Urothelium cell line (cell line): ENCODE measurements at regions not wholly inside any gene's neighbourhood (a gene's known extent, or its start where the extent isn't known, plus 50 kb on each side); places are given as distances from the start of the nearest gene placed in this dataset.
"Not testable (repeated sequence)": the region's sequence is repeated elsewhere in the genome, so short reads cannot be mapped to it uniquely, and the experiment has no call there.

Experiments used
- DNase-seq: peaks from one replicate; pipeline ENCODE4 v3.0.0; 2011; ENCODE audit warnings: low spot score, mixed read lengths
- FAIRE-seq: peaks from 2 replicates; lab custom pipeline; 2011; peaks lifted over from hg19 to GRCh38; lab: Jason Lieb, UNC

DNA sequence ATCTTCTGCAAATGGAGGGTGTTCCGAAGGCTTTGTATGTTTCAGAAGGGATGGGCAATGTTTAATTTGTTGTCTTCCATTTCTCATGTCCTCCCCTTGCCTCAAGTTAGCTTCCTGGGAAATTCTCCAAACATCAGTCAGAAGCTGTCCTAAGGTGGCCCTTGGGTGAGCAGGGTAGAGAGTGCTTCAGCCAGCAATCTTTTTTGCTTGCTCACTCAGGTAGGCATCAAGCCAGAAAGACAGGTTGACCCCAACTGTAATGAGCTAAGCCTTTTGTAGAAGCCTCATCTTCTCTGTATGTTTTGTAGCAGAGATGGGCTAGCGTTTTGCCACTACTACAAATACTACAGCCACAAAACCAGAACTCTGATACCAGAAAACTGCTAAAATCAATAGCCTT is 321.5 kb upstream of the FAM78B start:
- FAIRE-seq, result no peak
- no peak for DNase-seq

DNA sequence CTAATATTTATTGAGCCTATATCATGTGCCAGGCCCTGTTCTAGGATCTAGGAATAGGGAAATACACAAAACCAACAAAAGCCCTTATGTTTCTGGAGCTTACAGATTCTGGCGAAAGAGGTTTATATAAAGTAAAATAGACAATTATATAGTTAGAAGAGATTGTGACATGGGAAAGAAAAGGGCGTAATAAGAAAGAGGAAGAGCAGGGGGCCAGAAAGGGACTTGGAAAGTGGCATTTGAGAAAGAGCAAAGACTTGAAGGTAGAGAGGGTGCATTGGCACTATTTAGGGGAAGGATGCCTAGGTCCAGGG is 322.5 kb upstream of the FAM78B start:
- DNase-seq, result no peak
- FAIRE-seq, result no peak

DNA sequence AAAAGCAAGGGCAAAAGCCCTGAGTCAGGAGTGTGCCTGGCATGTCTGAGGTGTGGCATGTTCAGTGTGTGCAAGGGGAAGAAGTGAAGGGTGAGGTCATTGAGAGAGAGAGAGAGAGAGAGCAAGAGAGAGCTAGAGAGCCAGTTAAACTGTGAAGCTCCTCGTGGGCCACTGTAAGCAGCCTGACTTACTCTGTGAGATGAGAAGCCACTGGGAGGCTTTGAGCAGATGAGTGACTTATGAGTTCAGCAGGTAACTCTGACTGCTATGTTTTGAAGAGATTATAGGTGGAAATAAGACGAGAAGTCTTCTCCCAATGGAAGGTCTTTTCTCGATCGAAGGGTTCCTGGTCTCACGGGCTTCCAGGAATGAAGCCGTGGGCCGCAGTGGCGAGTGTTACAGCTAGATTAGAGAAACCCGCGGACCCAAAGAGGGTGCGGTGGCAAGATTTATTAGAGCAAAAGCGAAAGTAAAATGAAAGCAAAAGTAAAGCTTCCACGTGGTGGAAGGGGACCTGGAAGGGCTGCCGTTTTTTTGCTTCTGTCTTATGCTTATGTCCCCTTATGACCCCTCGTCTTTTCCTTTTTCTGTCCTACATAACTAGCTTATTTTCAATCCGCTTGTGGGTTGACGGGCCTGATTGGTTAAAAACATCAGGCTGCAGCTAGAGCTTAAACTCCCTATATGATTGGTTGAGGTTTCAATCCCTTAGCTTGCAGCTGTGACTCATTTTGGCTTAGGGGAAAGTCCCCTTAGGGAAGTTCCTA is 323.1 kb upstream of the FAM78B start:
- no peak for FAIRE-seq

DNA sequence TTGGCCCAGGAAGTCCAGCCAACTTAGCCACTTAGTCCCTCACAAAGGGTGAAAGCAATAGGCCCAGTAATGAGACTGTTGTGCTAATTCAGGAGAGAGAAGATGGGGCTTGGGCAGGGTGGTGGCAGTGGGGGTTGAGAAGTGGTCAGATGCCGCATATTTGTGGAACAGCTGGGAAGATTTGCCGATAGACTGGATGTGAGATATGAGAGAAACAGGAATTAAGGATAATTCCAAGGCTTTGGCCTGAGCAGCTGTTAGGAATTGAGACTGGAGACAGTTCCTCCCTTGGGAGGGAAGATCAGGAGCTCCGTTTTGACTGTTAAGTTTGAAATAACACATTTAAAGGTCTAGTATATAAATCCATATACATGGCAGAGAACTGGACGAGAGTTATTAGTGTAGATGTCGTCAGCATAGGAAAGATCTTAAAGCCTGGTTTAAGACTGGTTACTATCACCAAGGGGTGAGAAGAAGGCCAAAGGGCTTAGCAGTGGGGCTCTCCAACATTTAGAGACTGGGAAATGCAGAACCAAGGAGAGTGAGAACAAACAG is 323.7 kb upstream of the FAM78B start:
- peak; percentile 52 for DNase-seq
- FAIRE-seq, result no peak

More for the DNA sequence above, 323.1 kb upstream of the FAM78B start:
- DNase-seq, result peak; percentile 53

DNA sequence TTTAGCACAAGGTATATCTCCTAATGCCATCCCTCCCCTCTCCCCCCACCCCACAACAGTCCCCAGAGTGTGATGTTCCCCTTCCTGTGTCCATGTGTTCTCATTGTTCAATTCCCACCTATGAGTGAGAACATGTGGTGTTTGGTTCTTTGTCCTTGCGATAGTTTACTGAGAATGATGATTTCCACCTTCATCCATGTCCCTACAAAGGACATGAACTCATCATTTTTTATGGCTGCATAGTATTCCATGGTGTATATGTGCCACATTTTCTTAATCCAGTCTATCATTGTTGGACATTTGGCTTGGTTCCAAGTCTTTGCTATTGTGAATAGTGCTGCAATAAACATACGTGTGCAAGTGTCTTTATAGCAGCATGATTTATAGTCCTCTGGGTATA is 327.0 kb upstream of the FAM78B start:
- not testable (repeated sequence) for FAIRE-seq, DNase-seq

DNA sequence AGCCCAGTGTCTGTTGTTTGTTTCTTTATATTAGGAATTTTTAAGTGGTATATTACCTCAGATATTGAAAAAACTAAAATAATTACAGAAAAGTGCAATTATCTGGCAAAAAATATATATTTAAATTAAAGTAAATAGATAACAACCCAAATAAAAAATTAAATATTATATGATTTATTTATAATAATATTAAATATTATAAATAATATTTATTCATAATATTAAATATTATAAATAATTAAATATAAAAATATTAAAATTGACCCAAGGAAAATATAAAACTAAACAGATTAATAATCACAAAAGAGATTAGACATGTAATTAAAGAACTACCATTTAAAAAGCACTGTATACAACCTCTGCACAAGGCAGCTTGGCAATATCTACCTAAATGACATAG is 331.9 kb upstream of the POGK start:
- no peak for DNase-seq
- FAIRE-seq, result no peak

DNA sequence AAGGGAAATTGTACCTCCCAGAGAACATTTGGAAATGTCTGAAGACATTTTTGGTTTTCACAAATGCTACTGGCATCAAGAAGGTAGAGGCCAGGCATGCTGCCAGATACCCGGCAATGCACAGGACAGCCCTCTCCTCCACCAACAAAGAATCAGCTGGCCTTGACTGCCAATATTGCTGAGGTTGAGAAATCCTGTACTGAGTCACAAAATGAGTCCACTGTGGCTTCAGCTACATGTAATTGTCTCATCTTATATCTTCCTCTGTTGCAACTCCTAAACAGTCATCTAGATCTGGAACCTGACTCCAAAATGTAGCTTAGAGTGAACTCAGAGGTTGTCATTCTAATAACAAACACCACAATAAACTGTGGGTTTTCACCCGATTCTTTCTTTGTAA is 327.5 kb upstream of the POGK start:
- DNase-seq, result no peak
- FAIRE-seq, result no peak

DNA sequence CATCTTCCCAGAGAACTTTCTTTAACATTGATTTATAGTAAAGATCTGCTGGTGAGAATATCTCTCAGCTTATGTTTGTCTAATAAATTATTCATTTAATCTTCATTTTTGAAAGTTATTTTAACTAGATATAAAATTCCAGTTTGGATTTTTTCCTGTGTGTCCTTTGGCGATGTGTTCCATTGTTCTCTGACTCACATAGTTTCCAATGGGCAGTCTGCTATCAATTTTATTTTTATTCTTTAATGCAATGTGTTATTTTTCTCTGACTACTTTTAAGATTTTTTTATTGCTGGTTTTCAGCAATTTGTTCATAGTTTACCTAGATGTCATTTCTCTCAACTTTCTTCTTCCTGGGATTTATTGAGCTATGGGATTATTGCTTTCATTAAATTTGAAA is 325.2 kb upstream of the POGK start:
- FAIRE-seq (no peak), DNase-seq (no peak)

DNA sequence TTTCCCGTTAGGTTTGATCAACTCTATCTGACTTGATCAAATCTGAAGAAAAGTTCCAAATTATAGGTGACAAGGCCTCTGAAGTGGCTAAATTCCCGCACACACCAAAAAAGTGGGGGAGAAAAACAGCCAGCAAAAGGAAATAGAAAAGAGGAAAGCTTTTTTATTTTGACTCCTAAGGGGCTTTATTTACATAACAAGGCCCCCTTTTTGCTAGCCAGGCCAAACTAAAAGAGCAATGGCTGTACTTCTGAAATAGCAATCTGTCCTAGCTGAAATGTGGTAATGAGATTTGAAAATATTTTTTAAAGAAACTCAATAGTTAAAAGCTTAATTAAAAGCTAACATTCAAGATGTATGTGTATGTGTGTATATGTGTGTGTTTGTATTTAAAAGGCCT is 311.5 kb upstream of the POGK start:
- DNase-seq (no peak), FAIRE-seq (no peak)

DNA sequence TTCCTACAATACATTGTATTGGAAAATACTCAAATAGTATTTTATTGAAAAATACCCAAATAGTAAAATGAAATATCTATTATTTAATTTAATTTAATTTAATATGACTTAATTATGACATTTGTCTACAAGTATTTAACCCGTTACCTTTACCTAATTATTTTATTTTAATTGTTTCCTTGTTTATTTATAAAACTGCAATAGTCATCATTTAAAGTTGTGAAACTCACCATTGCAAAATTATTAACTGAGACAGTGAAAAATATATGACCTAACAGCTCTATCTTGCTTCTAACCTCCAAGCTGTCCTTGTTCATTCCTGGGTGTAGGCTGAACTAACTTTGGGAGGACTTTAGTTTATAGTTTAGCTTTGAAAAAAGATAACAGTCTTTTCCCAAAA is 300.6 kb upstream of the POGK start:
- FAIRE-seq (no peak), DNase-seq (no peak)

DNA sequence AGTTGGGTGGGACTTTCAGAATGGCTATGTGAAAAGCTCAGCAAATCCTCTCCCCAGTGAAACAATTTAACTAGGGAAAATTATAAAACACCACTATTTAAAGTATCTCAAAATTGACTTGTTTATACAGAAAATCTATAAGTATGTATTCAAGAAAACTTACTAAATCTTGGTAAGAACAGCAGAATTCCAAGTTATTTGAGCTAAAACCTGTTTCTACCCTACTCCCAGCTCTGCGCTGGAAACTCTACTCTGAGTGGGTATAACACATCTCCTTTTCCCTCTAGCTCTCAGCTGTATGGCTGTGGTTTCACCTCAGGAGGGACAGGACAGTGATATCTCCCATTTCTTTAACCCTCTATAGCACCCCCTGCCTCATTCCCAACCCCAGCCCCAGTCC is 295.2 kb upstream of the POGK start:
- FAIRE-seq (no peak), DNase-seq (no peak)

DNA sequence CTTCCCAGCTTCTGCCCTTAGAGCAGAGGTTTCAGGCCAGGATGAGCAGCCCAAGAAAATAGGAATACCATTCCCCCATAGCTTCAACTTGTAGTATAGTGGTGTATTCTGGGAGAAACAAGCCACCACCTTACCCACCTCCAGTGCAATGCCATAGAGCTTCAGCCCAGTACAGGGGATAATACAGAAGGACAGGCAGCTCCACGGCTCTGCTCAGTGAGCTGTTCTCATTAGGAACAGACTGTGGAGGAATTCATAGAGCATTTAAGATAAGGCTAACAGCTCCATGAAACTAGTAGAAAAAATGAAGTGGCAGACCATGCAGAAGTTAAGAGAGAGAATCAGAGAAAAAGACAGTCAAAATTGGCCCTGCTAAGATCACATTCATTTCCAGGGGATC is 294.7 kb upstream of the POGK start:
- DNase-seq (no peak), FAIRE-seq (no peak)

DNA sequence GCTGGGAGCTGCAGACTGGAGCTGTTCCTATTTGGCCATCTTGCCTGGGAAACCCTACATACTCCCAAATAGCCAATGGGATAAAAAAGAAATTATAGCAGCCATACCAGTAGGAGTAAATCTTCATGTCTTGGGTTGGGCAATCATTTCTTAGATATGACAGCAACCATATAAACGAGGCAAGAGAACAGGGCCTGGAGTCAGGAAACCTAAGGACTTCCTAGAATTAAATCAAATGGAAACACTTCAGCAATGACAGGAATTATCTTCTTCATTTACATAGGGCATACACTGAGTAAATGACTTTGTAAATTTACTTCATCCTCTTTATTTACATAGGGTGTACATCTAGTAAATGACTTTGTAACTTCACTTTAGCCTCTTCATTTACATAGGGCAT is 286.6 kb upstream of the POGK start:
- DNase-seq (no peak), FAIRE-seq (no peak)

DNA sequence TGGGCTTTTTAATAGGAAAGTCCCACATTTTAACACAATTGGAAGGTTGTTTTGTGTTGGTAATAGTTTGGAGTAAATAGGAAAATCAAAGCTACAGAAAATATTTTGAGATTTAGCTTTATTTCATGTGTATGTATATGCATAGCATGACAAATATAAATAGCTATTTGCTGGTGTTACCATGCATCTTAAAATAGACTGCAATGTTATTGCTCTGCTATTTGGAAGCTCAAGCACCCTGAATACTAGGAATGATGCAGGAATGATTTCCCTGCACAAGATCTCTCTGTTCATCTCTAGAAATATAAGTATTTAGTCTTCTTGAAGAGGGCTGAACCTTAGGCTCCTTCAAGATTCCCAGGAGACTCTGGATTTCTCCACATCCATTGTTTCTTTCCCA is 268.3 kb upstream of the POGK start:
- DNase-seq (no peak), FAIRE-seq (no peak)

DNA sequence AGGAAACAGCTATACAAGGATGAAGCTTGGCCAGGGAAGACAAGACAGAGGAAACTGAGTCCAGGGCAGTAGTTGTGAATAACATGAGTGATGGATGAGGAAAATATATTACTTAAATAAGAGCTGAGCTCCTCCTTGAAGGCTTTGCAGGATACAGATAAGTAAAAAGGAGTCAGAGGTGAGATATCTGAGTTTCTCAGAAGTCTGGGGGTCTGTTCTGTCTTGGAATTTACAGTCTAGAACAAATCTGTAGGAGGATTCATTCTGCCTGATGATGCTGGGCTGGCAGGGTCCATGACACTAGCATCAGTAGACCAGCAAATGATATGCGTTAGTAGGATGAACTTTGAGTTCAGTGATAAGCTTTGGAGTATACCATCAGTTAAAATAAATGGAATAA is 266.1 kb upstream of the POGK start:
- DNase-seq, result no peak

DNA sequence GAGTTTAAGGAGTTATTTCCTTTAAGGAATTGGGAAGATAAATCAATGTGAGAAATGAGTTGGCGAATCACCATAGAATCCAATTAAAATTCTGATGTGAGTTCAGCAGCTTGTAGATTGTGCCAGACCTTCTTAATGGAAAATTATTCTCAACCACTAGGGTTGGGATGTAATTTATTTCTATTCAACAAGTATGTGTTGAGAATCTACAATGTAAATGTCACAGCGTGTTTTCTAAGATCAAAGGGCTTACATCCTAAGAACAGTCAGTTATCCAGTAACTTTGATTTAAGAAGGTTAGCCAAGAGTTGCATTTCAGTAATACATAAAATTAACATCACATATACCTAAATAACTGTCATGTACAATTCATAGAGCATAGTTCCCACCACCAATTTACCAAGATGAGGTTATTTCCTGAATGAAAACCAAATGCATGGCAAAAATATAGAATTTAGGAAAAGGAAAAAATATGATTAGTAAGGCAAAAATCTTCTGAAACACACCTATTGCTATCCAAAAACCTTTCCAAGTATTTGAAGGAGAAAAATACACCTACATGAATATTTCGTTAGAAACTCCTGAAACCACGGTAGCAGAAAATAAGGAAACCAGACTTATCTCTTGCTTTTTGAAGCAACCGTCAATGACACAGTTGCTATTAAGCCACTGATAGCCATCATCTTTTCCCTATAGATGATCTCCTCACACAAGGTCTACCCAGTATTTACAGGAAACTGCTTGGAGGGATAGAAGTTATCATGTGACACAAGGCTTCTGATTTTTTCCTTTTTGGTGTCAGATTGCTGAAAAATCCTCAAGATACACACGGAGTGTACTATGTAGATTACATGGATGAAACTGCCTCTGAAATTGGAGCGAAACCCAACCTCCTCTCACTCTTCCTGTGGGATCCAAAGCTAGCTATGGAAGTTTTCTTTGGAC is 259.4 kb upstream of the POGK start:
- DNase-seq (no peak), FAIRE-seq (no peak)

More for the DNA sequence above, 266.1 kb upstream of the POGK start:
- no peak for FAIRE-seq

DNA sequence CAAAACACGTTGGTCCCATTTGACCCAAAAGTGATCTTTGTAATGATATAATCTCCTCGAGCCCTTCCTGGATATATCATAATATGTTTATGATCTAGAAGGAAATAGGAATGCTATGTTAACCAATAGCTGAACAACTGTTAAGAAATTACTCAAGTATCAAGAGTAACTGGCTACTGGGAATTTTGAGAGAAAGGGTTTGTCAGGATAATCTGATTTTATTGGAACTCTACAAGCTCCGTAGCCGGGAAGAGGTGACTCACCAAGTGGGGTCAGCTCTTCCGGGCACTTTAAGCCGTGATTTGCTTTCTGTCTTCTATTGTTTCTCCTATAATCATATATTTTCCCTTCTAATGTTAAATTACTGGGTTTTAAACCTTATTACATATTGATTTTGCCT is 250.5 kb upstream of the POGK start:
- DNase-seq, result peak; percentile 21
- no peak for FAIRE-seq

DNA sequence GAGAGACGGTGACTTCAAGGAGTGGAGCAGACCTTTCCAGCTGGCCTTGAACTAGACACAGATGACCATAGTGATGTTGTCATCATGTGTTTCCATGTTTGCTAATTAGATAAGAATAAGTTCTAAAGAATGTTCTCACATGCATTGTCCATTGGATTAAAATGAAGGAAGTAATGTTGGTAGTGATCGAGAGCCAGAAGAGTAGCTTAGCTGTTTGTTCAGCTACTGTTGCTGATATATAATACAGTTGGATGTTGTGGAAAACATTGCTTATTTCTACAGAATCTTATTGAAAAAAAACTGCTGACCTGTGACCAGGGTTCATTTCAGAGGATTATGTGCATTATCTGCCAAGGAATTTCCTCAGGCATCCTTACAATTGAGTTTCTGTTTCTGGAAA is 249.1 kb upstream of the POGK start:
- DNase-seq, result no peak
- FAIRE-seq, result no peak

DNA sequence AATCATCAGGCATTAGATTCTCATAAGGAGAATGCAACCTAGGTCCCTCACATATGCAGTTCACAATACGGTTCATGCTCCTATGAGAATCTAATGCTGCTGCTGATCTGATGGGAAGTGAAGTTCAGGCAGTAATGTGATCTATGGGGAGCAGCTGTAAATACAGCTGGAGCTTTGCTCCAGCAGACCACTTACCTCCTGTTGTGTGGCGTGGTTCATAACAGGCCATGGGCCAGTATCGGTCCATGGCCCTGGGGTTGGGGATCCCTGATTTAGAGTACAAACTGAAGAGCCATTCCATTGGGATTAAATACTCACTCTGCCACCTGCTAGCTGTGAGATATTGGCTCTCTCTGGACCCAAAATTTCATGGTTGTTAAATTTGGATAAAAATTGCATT is 244.6 kb upstream of the POGK start:
- DNase-seq (no peak), FAIRE-seq (no peak)

DNA sequence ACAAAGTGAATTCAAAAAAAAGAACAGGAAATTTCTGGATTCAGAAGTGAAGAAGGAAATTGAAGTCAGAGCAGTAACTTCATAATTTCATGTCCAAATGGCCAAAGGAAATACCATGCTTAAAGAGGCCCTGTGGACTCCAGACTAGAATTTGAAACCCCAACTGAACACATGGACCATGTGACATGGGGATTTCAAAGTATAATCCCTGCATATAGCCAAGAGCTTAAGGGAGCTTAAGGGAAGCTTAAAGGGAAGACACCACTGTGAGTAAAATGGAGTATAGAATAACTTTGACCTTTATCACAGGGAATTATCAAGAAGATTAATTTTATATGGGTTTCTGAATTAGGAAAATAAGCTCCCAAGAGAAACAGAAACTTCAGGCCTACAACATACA is 241.8 kb upstream of the POGK start:
- FAIRE-seq (no peak), DNase-seq (no peak)

DNA sequence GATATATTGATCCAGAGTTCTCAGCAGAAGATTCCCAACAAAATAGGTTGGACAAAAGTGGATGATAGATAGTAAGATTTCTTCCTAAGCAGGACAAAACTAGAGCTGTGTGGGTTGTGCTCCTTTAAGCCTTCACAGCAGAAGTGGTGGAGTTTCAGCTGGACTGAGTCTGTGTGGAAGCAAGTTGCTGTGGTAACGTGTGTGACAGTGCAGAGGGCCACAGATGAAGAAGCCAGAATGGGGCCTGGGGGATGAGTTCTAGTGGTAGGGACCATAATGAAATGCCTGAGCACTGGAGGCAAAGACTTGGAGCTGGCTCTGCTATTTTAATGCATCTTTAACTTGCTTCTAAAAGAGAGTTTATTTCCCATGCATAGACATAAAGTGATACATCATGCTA is 238.7 kb upstream of the POGK start:
- no peak for DNase-seq
- no peak for FAIRE-seq

DNA sequence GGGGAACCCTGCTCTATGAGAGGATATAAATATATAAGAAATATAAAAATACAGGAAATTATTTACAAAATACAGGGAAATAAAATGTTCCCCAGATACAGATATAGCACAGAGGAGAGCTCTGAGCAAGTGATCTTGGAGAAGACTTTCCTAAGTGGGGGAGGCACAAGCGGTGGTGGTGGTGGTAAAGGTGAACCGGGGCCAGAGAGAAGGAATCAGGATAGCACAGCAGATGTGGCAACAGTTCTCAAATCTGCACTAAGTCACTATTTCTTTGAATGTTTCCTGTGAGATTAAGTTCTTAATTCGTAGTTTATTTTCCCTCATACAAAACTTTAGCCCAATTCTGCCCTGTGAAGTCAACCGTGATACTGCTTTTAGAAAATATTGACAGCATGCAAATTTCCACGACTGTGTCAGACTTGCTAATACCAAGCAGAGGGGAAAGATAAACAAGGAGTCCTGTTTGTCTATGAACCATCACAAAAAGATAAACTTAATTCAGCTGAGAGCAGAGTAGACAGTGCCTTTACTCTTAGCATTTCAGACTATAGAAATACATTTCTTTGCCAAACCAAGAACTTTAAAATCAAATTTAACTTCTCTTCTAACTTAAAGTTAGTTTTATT is 237.5 kb upstream of the POGK start:
- DNase-seq (no peak), FAIRE-seq (no peak)
